HEK293 (cell line): ENCODE measurements at regions not wholly inside any gene's neighbourhood (a gene's known extent, or its start where the extent isn't known, plus 50 kb on each side); places are given as distances from the start of the nearest gene placed in this dataset.
A peak's percentile ranks its signal among the peaks of the same experiment; 100 is the strongest.

Experiments
- ATF2 ChIP-seq: fragments of 450-650 bp; formaldehyde crosslinking; IDR thresholded peaks from 2 replicates; pipeline ENCODE4 v1.5.1; 2016; ENCODE audit warnings: missing biosample characterization, missing genetic modification characterization, low read depth
- FEZF1 ChIP-seq: fragments of 450-650 bp; formaldehyde crosslinking; IDR thresholded peaks from 2 replicates; pipeline ENCODE4 v1.5.1; 2016; ENCODE audit warnings: missing biosample characterization, missing genetic modification characterization
- GLI2 ChIP-seq: fragments of 450-650 bp; formaldehyde crosslinking; IDR thresholded peaks from 2 replicates; pipeline ENCODE4; 2017; ENCODE audit warnings: missing biosample characterization, missing genetic modification characterization, low read depth, borderline replicate concordance
- HOXD13 ChIP-seq: sonication (generic); formaldehyde crosslinking; IDR thresholded peaks from 2 replicates; pipeline ENCODE4 v1.8.0; 2022; ENCODE audit warnings: missing genetic modification reagents, borderline replicate concordance
- KLF1 ChIP-seq: fragments of 450-650 bp; formaldehyde crosslinking; IDR thresholded peaks from 2 replicates; pipeline ENCODE4 v1.5.1; 2016; ENCODE audit warnings: missing biosample characterization, missing genetic modification characterization
- MEIS1 ChIP-seq: sonication (generic); formaldehyde crosslinking; IDR thresholded peaks from 2 replicates; pipeline ENCODE4 v1.8.1; 2022; ENCODE audit warnings: missing genetic modification reagents, mild to moderate bottlenecking, borderline replicate concordance
- OSR2 ChIP-seq: fragments of 450-650 bp; formaldehyde crosslinking; IDR thresholded peaks from 2 replicates; pipeline ENCODE4 v1.5.1; 2016; ENCODE audit warnings: missing biosample characterization, missing genetic modification characterization
- OVOL3 ChIP-seq: fragments of 450-650 bp; formaldehyde crosslinking; IDR thresholded peaks from 2 replicates; pipeline ENCODE4 v1.5.1; 2016; ENCODE audit warnings: missing biosample characterization, missing genetic modification characterization
- PRDM1 ChIP-seq: fragments of 450-650 bp; formaldehyde crosslinking; IDR thresholded peaks from 2 replicates; pipeline ENCODE4; 2016; ENCODE audit warnings: missing biosample characterization, missing genetic modification characterization
- PRDM4 ChIP-seq: fragments of 450-650 bp; formaldehyde crosslinking; IDR thresholded peaks from 2 replicates; pipeline ENCODE4 v1.5.1; 2017; ENCODE audit warnings: missing biosample characterization, missing genetic modification characterization
- SETDB1 ChIP-seq: IDR thresholded peaks from one replicate; pipeline ENCODE4 v1.6.1; 2017; ENCODE audit warnings: mild to moderate bottlenecking, low read length, moderate library complexity, mixed read lengths; ENCODE audit not compliant: insufficient read length
- ZBTB1 ChIP-seq: fragments of 450-650 bp; formaldehyde crosslinking; IDR thresholded peaks from 2 replicates; pipeline ENCODE4 v1.5.1; 2016; ENCODE audit warnings: missing biosample characterization, missing genetic modification characterization
- ZBTB48 ChIP-seq: fragments of 450-650 bp; formaldehyde crosslinking; IDR thresholded peaks from 2 replicates; pipeline ENCODE4 v1.5.1; 2016; ENCODE audit warnings: missing biosample characterization, missing genetic modification characterization
- ZIC2 ChIP-seq: fragments of 450-650 bp; formaldehyde crosslinking; IDR thresholded peaks from 2 replicates; pipeline ENCODE4 v1.5.1; 2016; ENCODE audit warnings: missing biosample characterization, missing genetic modification characterization
- ZNF184 ChIP-seq: fragments of 450-650 bp; IDR thresholded peaks from 2 replicates; pipeline ENCODE4 v1.5.1; 2018; ENCODE audit warnings: missing biosample characterization, mild to moderate bottlenecking, missing genetic modification characterization
- ZNF202 ChIP-seq: fragments of 450-650 bp; formaldehyde crosslinking; IDR thresholded peaks from 2 replicates; pipeline ENCODE4 v1.5.1; 2016; ENCODE audit warnings: missing biosample characterization, missing genetic modification characterization, borderline replicate concordance
- ZNF26 ChIP-seq: fragments of 450-650 bp; formaldehyde crosslinking; IDR thresholded peaks from 2 replicates; pipeline ENCODE4 v1.5.1; 2016; ENCODE audit warnings: missing biosample characterization, missing genetic modification characterization
- ZNF266 ChIP-seq: fragments of 450-650 bp; formaldehyde crosslinking; IDR thresholded peaks from 2 replicates; pipeline ENCODE4 v1.5.1; 2016; ENCODE audit warnings: missing biosample characterization, missing genetic modification characterization, low read depth
- ZNF292 ChIP-seq: fragments of 450-650 bp; formaldehyde crosslinking; IDR thresholded peaks from 2 replicates; pipeline ENCODE4 v1.5.1; 2016; ENCODE audit warnings: low read depth, missing biosample characterization, missing genetic modification characterization, borderline replicate concordance
- ZNF324 ChIP-seq: fragments of 450-650 bp; formaldehyde crosslinking; IDR thresholded peaks from 2 replicates; pipeline ENCODE4 v1.5.1; 2016; ENCODE audit warnings: missing biosample characterization, missing genetic modification characterization
- ZNF398 ChIP-seq: fragments of 450-650 bp; formaldehyde crosslinking; IDR thresholded peaks from 2 replicates; pipeline ENCODE4 v1.5.1; 2017; ENCODE audit warnings: missing biosample characterization, missing genetic modification characterization
- ZNF404 ChIP-seq: fragments of 450-650 bp; formaldehyde crosslinking; IDR thresholded peaks from 2 replicates; pipeline ENCODE4 v1.5.1; 2017; ENCODE audit warnings: missing biosample characterization, missing genetic modification characterization
- ZNF433 ChIP-seq: fragments of 450-650 bp; formaldehyde crosslinking; IDR thresholded peaks from 2 replicates; pipeline ENCODE4 v1.5.1; 2016; ENCODE audit warnings: missing biosample characterization, missing genetic modification characterization, low read depth
- ZNF501 ChIP-seq: fragments of 450-650 bp; formaldehyde crosslinking; IDR thresholded peaks from 2 replicates; pipeline ENCODE4 v1.5.1; 2016; ENCODE audit warnings: missing biosample characterization, missing genetic modification characterization
- ZNF529 ChIP-seq: fragments of 450-650 bp; formaldehyde crosslinking; IDR thresholded peaks from 2 replicates; pipeline ENCODE4 v1.5.1; 2017; ENCODE audit warnings: missing genetic modification characterization, missing biosample characterization; ENCODE audit not compliant: insufficient replicate concordance
- ZNF560 ChIP-seq: fragments of 450-650 bp; formaldehyde crosslinking; IDR thresholded peaks from 2 replicates; pipeline ENCODE4 v1.5.1; 2017; ENCODE audit warnings: missing biosample characterization, missing genetic modification characterization, borderline replicate concordance
- ZNF629 ChIP-seq: fragments of 450-650 bp; formaldehyde crosslinking; IDR thresholded peaks from 2 replicates; pipeline ENCODE4 v1.5.1; 2017; ENCODE audit warnings: missing biosample characterization, missing genetic modification characterization
- ZNF776 ChIP-seq: fragments of 450-650 bp; formaldehyde crosslinking; IDR thresholded peaks from 2 replicates; pipeline ENCODE4 v1.5.0; 2017; ENCODE audit warnings: missing biosample characterization, missing genetic modification characterization, borderline replicate concordance
- ZSCAN18 ChIP-seq: fragments of 450-650 bp; formaldehyde crosslinking; IDR thresholded peaks from 2 replicates; pipeline ENCODE4 v1.5.1; 2016; ENCODE audit warnings: missing biosample characterization, missing genetic modification characterization
- ZSCAN30 ChIP-seq: fragments of 450-650 bp; IDR thresholded peaks from 2 replicates; pipeline ENCODE4 v1.5.1; 2018; ENCODE audit warnings: missing biosample characterization, mild to moderate bottlenecking, missing genetic modification characterization, moderate library complexity
- TF ChIP-seq, protein P1 (sequence below): fragments of 450-650 bp; formaldehyde crosslinking; IDR thresholded peaks from 2 replicates; pipeline ENCODE4 v1.5.1; 2016; ENCODE audit warnings: missing biosample characterization, missing genetic modification characterization

GRCh38 chr6:26311012-26311384 is 54.0 kb upstream of the BTN3A2 start (continued):
- TF ChIP-seq ZNF560 (tag by site-specific recombination) (no peak), ATF2 (no peak), ZNF324 (tag by site-specific recombination) (no peak; the same call in 1 of the 2 replicates), OSR2 (tag by site-specific recombination) (no peak), ZSCAN30 (peak; percentile 79), ZNF629 (tag by site-specific recombination) (no peak), ZSCAN18 (tag by site-specific recombination) (no peak), ZNF184 (tag by site-specific recombination) (no peak), ZNF776 (tag by site-specific recombination) (no peak), MEIS1 (CRISPR knock-in tag) (no peak), ZNF501 (no peak), PRDM4 (tag by site-specific recombination) (0 out of 2 replicates have a peak, but pooled peaks have one; percentile 23), ZBTB48 (tag by site-specific recombination) (no peak), PRDM1 (peak; percentile 63; the same call in 1 of the 2 replicates), ZNF26 (tag by site-specific recombination) (no peak), ZBTB1 (tag by site-specific recombination) (no peak), HOXD13 (CRISPR knock-in tag) (no peak), GLI2 (tag by site-specific recombination) (no peak), ZIC2 (tag by site-specific recombination) (no peak), ZNF398 (no peak), ZNF433 (tag by site-specific recombination) (no peak), ZNF529 (no peak), FEZF1 (tag by site-specific recombination) (no peak), ZNF202 (tag by site-specific recombination) (no peak), ZNF292 (tag by site-specific recombination) (no peak), OVOL3 (no peak), KLF1 (tag by site-specific recombination) (no peak), ZNF404 (tag by site-specific recombination) (no peak), SETDB1 (no peak), ZNF266 (tag by site-specific recombination) (no peak)
- TF ChIP-seq, protein P1, sequence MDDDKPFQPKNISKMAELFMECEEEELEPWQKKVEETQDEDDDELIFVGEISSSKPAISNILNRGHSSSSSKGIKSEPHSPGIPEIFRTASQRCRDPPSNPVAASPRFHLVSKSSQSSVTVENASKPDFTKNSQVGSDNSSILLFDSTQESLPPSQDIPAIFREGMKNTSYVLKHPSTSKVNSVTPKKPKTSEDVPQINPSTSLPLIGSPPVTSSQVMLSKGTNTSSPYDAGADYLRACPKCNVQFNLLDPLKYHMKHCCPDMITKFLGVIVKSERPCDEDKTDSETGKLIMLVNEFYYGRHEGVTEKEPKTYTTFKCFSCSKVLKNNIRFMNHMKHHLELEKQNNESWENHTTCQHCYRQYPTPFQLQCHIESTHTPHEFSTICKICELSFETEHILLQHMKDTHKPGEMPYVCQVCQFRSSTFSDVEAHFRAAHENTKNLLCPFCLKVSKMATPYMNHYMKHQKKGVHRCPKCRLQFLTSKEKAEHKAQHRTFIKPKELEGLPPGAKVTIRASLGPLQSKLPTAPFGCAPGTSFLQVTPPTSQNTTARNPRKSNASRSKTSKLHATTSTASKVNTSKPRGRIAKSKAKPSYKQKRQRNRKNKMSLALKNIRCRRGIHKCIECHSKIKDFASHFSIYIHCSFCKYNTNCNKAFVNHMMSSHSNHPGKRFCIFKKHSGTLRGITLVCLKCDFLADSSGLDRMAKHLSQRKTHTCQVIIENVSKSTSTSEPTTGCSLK (tag by site-specific recombination), result no peak
